GM23338 (cell line): ENCODE measurements at regions not wholly inside any gene's neighbourhood (a gene's known extent, or its start where the extent isn't known, plus 50 kb on each side); places are given as distances from the start of the nearest gene placed in this dataset.

ENCODE experiments used
- ATAC-seq: fragments of 200-7000 bp; cut with Tn5 transposase; 3 replicates; pipeline ENCODE4 v1.9.1; 2020
- DNase-seq: peaks from one replicate; pipeline ENCODE4 v3.0.0-alpha.2; 2015; ENCODE audit warnings: low spot score
- H2AFZ ChIP-seq: fragments of 200-600 bp; sonication (generic); 2 replicates; pipeline ENCODE4 v1.8.0; 2016; ENCODE audit warnings: antibody characterized with exemption, mild to moderate bottlenecking, moderate library complexity
- H3F3A ChIP-seq: fragments of 200-600 bp; sonication (generic); replicated peaks from 2 replicates; pipeline ENCODE4 v1.8.0; 2017; ENCODE audit warnings: antibody characterized with exemption, mixed run types, low read depth
- H3K27ac ChIP-seq: fragments of 200-600 bp; sonication (generic); 2 replicates; pipeline ENCODE4 v1.6.1; 2016; ENCODE audit warnings: low read depth
- H3K27me3 ChIP-seq: fragments of 200-600 bp; sonication (generic); 2 replicates; pipeline ENCODE4 v1.8.0; 2016; ENCODE audit warnings: mild to moderate bottlenecking, mixed run types, moderate library complexity; ENCODE audit not compliant: insufficient read depth
- H3K36me3 ChIP-seq: fragments of 200-600 bp; sonication (generic); 2 replicates; pipeline ENCODE4 v1.8.0; 2016; ENCODE audit warnings: mild to moderate bottlenecking; ENCODE audit not compliant: insufficient read depth
- H3K4me1 ChIP-seq: fragments of 200-600 bp; sonication (generic); 2 replicates; pipeline ENCODE4 v1.8.0; 2016; ENCODE audit warnings: mild to moderate bottlenecking, moderate library complexity; ENCODE audit not compliant: insufficient read depth
- H3K4me2 ChIP-seq: fragments of 200-600 bp; sonication (generic); 2 replicates; pipeline ENCODE4 v1.7.1; 2017; ENCODE audit warnings: mixed run types
- H3K4me3 ChIP-seq: fragments of 200-600 bp; sonication (generic); 2 replicates; pipeline ENCODE4 v1.6.1; 2016; ENCODE audit warnings: mixed run types
- H3K79me2 ChIP-seq: fragments of 200-600 bp; sonication (generic); replicated peaks from 2 replicates; pipeline ENCODE4 v1.8.0; 2017; ENCODE audit warnings: mild to moderate bottlenecking; ENCODE audit not compliant: insufficient read depth
- H3K9me2 ChIP-seq: fragments of 200-600 bp; sonication (generic); 2 replicates; pipeline ENCODE4 v1.8.0; 2017; ENCODE audit not compliant: insufficient read depth
- H4K20me1 ChIP-seq: fragments of 200-600 bp; sonication (generic); replicated peaks from 2 replicates; pipeline ENCODE4 v1.8.0; 2017; ENCODE audit warnings: mild to moderate bottlenecking; ENCODE audit not compliant: insufficient read depth
- H3K27ac Mint-ChIP-seq: 2 replicates; pipeline ENCODE4 v1.8.0; 2020; ENCODE audit warnings: inconsistent platforms, mild to moderate bottlenecking, moderate library complexity, mixed read lengths
- H3K27me3 Mint-ChIP-seq: 3 replicates; pipeline ENCODE4 v1.8.0; 2022; ENCODE audit warnings: low read depth, mild to moderate bottlenecking, moderate library complexity, mixed read lengths, inconsistent platforms; ENCODE audit not compliant: insufficient read depth, poor library complexity
- H3K36me3 Mint-ChIP-seq: 3 replicates; pipeline ENCODE4 v1.8.0; 2021; ENCODE audit warnings: low read depth, mild to moderate bottlenecking, inconsistent platforms, moderate library complexity, mixed read lengths
- H3K4me1 Mint-ChIP-seq: 3 replicates; pipeline ENCODE4 v1.8.0; 2020; ENCODE audit warnings: mild to moderate bottlenecking, inconsistent platforms, mixed read lengths
- H3K4me3 Mint-ChIP-seq: 3 replicates; pipeline ENCODE4 v1.8.0; 2021; ENCODE audit warnings: moderate library complexity, mild to moderate bottlenecking, inconsistent platforms, mixed read lengths
- H3K9me3 Mint-ChIP-seq: 3 replicates; pipeline ENCODE4 v1.8.0; 2020; ENCODE audit warnings: moderate library complexity, mild to moderate bottlenecking, inconsistent platforms, mixed read lengths
- CREB1 ChIP-seq: fragments of 250-450 bp; sonication (Bioruptor Pico); IDR thresholded peaks from 2 replicates; pipeline ENCODE4 v1.5.0; 2020; ENCODE audit warnings: low read depth, mild to moderate bottlenecking, moderate library complexity
- EZH2 ChIP-seq: fragments of 200-600 bp; sonication (generic); IDR thresholded peaks from one replicate; pipeline ENCODE4 v1.8.0; 2017; ENCODE audit warnings: antibody characterized with exemption, mild to moderate bottlenecking, low read depth; ENCODE audit not compliant: unreplicated experiment
- EZH2phosphoT487 ChIP-seq: fragments of 200-600 bp; sonication (generic); IDR thresholded peaks from one replicate; pipeline ENCODE4 v1.8.1; 2018; ENCODE audit warnings: antibody characterized with exemption; ENCODE audit not compliant: unreplicated experiment
- JUNB ChIP-seq: IDR thresholded peaks from one replicate; pipeline ENCODE4 v1.6.1; 2016; ENCODE audit warnings: antibody characterized with exemption; ENCODE audit not compliant: unreplicated experiment
- NANOG ChIP-seq: IDR thresholded peaks from 2 replicates; pipeline ENCODE4 v1.6.1; 2016; ENCODE audit warnings: antibody characterized with exemption, borderline replicate concordance
- POLR2AphosphoS5 ChIP-seq: IDR thresholded peaks from 2 replicates; pipeline ENCODE4 v1.6.1; 2016; ENCODE audit warnings: antibody characterized with exemption, low read depth
- REST ChIP-seq: IDR thresholded peaks from one replicate; pipeline ENCODE4 v1.6.1; 2018; ENCODE audit warnings: antibody characterized with exemption; ENCODE audit not compliant: unreplicated experiment
- STAT1 ChIP-seq: IDR thresholded peaks from one replicate; pipeline ENCODE4 v1.6.1; 2016; ENCODE audit warnings: antibody characterized with exemption; ENCODE audit not compliant: unreplicated experiment
- ZNF114 ChIP-seq: fragments of 250-450 bp; sonication (Bioruptor Pico); IDR thresholded peaks from 2 replicates; pipeline ENCODE4 v1.5.0; 2020; ENCODE audit warnings: mild to moderate bottlenecking, moderate library complexity
- ZNF331 ChIP-seq: fragments of 250-450 bp; sonication (Bioruptor Pico); IDR thresholded peaks from 2 replicates; pipeline ENCODE4 v1.5.0; 2020; ENCODE audit warnings: low read depth, mild to moderate bottlenecking, moderate library complexity
- TF ChIP-seq, protein P1 (sequence below): IDR thresholded peaks from 2 replicates; pipeline ENCODE4 v1.6.1; 2016; ENCODE audit warnings: antibody characterized with exemption
- TF ChIP-seq, protein P2 (sequence below), 2 experiments: fragments of 200-600 bp in 1 of 2; sonication (generic) in 1 of 2; conservative IDR thresholded peaks; 2 replicates each; pipeline versions ENCODE4 v1.5.1 to v1.6.1; 2016 to 2017; ENCODE audit warnings: antibody characterized with exemption in 2 of 2, low read depth in 2 of 2, mild to moderate bottlenecking in 2 of 2, moderate library complexity in 1 of 2
- TF ChIP-seq, protein P3 (sequence below): fragments of 250-450 bp; sonication (Bioruptor Pico); IDR thresholded peaks from 2 replicates; pipeline ENCODE4 v1.5.0; 2020; ENCODE audit warnings: mild to moderate bottlenecking, moderate library complexity

- H3K4me1 ChIP-seq = peaks cover 7% of the 10 kb centered on the region; the same call in 1 of the 2 replicates
- H3K79me2 ChIP-seq = no peaks in the 10 kb centered on the region
- no peaks in the 10 kb centered on the region for H3F3A ChIP-seq
- peak; percentile 42; the same call in 2 of the 3 replicates for ATAC-seq
- H3K9me2 ChIP-seq = no peaks in the 10 kb centered on the region
- no peak for DNase-seq
- Mint-ChIP-seq H3K9me3 (no peaks in the 10 kb centered on the region), H3K4me3 (no peak overlapping the region), H3K27me3 (peaks cover 2% of the 10 kb centered on the region), H3K36me3 (peaks cover 11% of the 10 kb centered on the region; the same call in 2 of the 3 replicates), H3K4me1 (peaks cover 14% of the 10 kb centered on the region), H3K27ac (no peak overlapping the region)
- H3K4me2 ChIP-seq = no peak overlapping the region
- no peaks in the 10 kb centered on the region for H3K36me3 ChIP-seq
- no peaks in the 10 kb centered on the region for H4K20me1 ChIP-seq
- no peak overlapping the region for H3K27ac ChIP-seq
- TF ChIP-seq, protein P1, sequence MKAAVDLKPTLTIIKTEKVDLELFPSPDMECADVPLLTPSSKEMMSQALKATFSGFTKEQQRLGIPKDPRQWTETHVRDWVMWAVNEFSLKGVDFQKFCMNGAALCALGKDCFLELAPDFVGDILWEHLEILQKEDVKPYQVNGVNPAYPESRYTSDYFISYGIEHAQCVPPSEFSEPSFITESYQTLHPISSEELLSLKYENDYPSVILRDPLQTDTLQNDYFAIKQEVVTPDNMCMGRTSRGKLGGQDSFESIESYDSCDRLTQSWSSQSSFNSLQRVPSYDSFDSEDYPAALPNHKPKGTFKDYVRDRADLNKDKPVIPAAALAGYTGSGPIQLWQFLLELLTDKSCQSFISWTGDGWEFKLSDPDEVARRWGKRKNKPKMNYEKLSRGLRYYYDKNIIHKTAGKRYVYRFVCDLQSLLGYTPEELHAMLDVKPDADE = no peak
- TF ChIP-seq POLR2AphosphoS5 = no peak
- TF ChIP-seq, protein P2, sequence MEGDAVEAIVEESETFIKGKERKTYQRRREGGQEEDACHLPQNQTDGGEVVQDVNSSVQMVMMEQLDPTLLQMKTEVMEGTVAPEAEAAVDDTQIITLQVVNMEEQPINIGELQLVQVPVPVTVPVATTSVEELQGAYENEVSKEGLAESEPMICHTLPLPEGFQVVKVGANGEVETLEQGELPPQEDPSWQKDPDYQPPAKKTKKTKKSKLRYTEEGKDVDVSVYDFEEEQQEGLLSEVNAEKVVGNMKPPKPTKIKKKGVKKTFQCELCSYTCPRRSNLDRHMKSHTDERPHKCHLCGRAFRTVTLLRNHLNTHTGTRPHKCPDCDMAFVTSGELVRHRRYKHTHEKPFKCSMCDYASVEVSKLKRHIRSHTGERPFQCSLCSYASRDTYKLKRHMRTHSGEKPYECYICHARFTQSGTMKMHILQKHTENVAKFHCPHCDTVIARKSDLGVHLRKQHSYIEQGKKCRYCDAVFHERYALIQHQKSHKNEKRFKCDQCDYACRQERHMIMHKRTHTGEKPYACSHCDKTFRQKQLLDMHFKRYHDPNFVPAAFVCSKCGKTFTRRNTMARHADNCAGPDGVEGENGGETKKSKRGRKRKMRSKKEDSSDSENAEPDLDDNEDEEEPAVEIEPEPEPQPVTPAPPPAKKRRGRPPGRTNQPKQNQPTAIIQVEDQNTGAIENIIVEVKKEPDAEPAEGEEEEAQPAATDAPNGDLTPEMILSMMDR (conservative IDR thresholded peaks at IDR 0.05; ENCODE audit: low read depth in 2 of 2) = no peak
- no peak for TF ChIP-seq REST
- no peak for TF ChIP-seq STAT1
- TF ChIP-seq ZNF331 (CRISPR knock-in tag) = no peak
- no peak for TF ChIP-seq EZH2
- TF ChIP-seq EZH2phosphoT487 = no peak
- no peak for TF ChIP-seq JUNB
- TF ChIP-seq, protein P3, sequence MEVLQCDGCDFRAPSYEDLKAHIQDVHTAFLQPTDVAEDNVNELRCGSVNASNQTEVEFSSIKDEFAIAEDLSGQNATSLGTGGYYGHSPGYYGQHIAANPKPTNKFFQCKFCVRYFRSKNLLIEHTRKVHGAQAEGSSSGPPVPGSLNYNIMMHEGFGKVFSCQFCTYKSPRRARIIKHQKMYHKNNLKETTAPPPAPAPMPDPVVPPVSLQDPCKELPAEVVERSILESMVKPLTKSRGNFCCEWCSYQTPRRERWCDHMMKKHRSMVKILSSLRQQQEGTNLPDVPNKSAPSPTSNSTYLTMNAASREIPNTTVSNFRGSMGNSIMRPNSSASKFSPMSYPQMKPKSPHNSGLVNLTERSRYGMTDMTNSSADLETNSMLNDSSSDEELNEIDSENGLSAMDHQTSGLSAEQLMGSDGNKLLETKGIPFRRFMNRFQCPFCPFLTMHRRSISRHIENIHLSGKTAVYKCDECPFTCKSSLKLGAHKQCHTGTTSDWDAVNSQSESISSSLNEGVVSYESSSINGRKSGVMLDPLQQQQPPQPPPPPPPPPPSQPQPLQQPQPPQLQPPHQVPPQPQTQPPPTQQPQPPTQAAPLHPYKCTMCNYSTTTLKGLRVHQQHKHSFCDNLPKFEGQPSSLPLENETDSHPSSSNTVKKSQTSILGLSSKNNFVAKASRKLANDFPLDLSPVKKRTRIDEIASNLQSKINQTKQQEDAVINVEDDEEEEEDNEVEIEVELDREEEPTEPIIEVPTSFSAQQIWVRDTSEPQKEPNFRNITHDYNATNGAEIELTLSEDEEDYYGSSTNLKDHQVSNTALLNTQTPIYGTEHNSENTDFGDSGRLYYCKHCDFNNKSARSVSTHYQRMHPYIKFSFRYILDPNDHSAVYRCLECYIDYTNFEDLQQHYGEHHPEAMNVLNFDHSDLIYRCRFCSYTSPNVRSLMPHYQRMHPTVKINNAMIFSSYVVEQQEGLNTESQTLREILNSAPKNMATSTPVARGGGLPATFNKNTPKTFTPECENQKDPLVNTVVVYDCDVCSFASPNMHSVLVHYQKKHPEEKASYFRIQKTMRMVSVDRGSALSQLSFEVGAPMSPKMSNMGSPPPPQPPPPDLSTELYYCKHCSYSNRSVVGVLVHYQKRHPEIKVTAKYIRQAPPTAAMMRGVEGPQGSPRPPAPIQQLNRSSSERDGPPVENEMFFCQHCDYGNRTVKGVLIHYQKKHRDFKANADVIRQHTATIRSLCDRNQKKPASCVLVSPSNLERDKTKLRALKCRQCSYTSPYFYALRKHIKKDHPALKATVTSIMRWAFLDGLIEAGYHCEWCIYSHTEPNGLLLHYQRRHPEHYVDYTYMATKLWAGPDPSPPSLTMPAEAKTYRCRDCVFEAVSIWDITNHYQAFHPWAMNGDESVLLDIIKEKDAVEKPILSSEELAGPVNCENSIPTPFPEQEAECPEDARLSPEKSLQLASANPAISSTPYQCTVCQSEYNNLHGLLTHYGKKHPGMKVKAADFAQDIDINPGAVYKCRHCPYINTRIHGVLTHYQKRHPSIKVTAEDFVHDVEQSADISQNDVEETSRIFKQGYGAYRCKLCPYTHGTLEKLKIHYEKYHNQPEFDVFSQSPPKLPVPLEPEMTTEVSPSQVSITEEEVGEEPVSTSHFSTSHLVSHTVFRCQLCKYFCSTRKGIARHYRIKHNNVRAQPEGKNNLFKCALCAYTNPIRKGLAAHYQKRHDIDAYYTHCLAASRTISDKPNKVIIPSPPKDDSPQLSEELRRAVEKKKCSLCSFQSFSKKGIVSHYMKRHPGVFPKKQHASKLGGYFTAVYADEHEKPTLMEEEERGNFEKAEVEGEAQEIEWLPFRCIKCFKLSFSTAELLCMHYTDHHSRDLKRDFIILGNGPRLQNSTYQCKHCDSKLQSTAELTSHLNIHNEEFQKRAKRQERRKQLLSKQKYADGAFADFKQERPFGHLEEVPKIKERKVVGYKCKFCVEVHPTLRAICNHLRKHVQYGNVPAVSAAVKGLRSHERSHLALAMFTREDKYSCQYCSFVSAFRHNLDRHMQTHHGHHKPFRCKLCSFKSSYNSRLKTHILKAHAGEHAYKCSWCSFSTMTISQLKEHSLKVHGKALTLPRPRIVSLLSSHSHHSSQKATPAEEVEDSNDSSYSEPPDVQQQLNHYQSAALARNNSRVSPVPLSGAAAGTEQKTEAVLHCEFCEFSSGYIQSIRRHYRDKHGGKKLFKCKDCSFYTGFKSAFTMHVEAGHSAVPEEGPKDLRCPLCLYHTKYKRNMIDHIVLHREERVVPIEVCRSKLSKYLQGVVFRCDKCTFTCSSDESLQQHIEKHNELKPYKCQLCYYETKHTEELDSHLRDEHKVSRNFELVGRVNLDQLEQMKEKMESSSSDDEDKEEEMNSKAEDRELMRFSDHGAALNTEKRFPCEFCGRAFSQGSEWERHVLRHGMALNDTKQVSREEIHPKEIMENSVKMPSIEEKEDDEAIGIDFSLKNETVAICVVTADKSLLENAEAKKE = no peak
- TF ChIP-seq ZNF114 = no peak
- TF ChIP-seq CREB1 (CRISPR knock-in tag) = no peak
- no peak for TF ChIP-seq NANOG
- H3K4me3 ChIP-seq = no peak overlapping the region
- no peak overlapping the region for H2AFZ ChIP-seq
- no peaks in the 10 kb centered on the region for H3K27me3 ChIP-seq
These were observed 479.6 kb downstream of the STK39 start for GRCh38 chr2:167767830-167768229.
